ENCODE measurements at regions not wholly inside any gene's neighbourhood (a gene's known extent, or its start where the extent isn't known, plus 50 kb on each side); places are given as distances from the start of the nearest gene placed in this dataset.
"Not testable (repeated sequence)": the region's sequence is repeated elsewhere in the genome, so short reads cannot be mapped to it uniquely, and the experiment has no call there.

- not testable (repeated sequence) for TF ChIP-seq CTCF (IDR thresholded peaks at IDR 0.05; ENCODE audit: insufficient read depth, low read length, poor library complexity, severe bottlenecking); EZH2phosphoT487 (conservative IDR thresholded peaks at IDR 0.05; ENCODE audit: low read length)
Observed at GRCh38 chrX:66992077-66992476, 353.2 kb upstream of the EDA2R start.
